ENCODE measurements at regions not wholly inside any gene's neighbourhood (a gene's known extent, or its start where the extent isn't known, plus 50 kb on each side); places are given as distances from the start of the nearest gene placed in this dataset.

DNA sequence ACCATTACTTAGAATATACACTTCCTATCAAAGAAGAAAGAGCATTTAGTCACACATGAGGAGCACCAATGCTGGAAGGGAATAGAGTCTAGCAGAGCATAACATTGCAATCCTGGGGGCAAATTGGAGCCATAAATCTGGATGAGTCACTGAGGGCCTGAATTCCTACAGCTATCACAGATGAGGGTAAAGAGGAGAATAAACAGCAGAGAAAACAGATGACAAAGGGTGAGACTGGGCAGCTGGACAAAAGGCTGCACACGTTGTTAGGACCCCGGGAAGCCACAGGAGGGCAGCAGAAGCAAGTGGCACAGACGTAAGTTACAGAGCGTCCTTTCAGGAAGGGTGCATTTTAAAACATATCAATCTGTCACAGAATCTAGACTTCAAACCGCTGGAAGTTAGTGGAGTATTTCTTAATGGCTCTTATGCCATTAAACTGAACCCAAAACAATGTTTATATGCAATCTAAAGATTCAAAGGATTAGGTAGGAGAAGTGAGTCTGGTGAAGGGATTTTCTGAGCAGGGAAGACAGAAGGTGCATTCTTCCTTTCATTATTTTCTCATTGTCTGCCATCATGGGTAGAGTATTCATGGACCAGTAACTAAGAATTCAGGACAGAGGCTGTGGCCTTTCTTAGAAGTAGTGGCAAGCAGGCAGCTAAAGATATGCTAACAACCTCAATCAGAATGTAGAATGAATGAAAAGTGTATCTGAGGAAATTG is 159.8 kb upstream of the DAAM1 start:
- no peaks in the 10 kb centered on the region for H3K36me3 ChIP-seq (replicated peaks in 1 of 2; ENCODE audit: control insufficient read depth in 1 of 2, insufficient read depth in 2 of 2, low read length in 1 of 2)
- peak overlapping the region; percentile 64; the same call in 1 of the 2 replicates for H2AFZ ChIP-seq (ENCODE audit: low read depth)
- peak overlapping the region; percentile 58 to 93; a peak in 3 of 4 replicates for H3K27ac ChIP-seq (ENCODE audit: low read depth in 2 of 2, low read length in 1 of 2)
- H3K4me3 ChIP-seq (ENCODE audit: low read depth in 2 of 2, low read length in 1 of 2) = peak overlapping the region in 1 of 2 experiments; percentile 8; a peak in 1 of 4 replicates
- no peaks in the 10 kb centered on the region for H3K27me3 ChIP-seq (ENCODE audit: insufficient read depth)
- peak; percentile 69 for DNase-seq
- WGBS (ENCODE audit: low lambda C conversion rate) = 0% methylated on average over 5 of the region's 5 CpGs
- ChIA-PET POLR2A (no interaction called here), CTCF (interaction anchor here (0.6 to 3.5 kb wide), 48 partner anchors 9 to 527 kb away, joined by 3 to 94 read pairs (median 4); partner anchors contain the start of gene DACT1)
- peak overlapping the region; percentile 53; the same call in 1 of the 2 replicates for H3K9ac ChIP-seq
- H3F3A ChIP-seq (replicated peaks; ENCODE audit: insufficient read depth) = peaks cover 7% of the 10 kb centered on the region
- no peaks in the 10 kb centered on the region for H3K9me2 ChIP-seq
- peak overlapping the region; percentile 54; the same call in 1 of the 2 replicates for H3K4me2 ChIP-seq
- H4K20me1 ChIP-seq (ENCODE audit: insufficient read depth) = no peaks in the 10 kb centered on the region
- no peaks in the 10 kb centered on the region for H3K79me2 ChIP-seq (ENCODE audit: insufficient read depth)
- no peaks in the 10 kb centered on the region for H3K9me3 ChIP-seq
- peaks cover 0 to 5% of the 10 kb centered on the region in 2 experiments; a peak in 2 of 4 replicates for H3K4me1 ChIP-seq (ENCODE audit: control insufficient read depth in 1 of 2, insufficient read depth in 2 of 2, low read depth in 1 of 2, low read length in 1 of 2)
- TF ChIP-seq TAF1 (IDR thresholded peaks at IDR 0.05; ENCODE audit: borderline replicate concordance, low read depth, low read length) (no peak), RCOR1 (IDR thresholded peaks at IDR 0.05; ENCODE audit: low read length) (peak; percentile 29; the same call in 1 of the 2 replicates), POLR2AphosphoS5 (IDR thresholded peaks at IDR 0.05; ENCODE audit: low read depth, low read length) (peak; percentile 77), GABPA (IDR thresholded peaks at IDR 0.05; ENCODE audit: low read depth) (no peak), TEAD4 (IDR thresholded peaks at IDR 0.05; ENCODE audit: borderline replicate concordance, insufficient read depth) (peak; percentile 87), SMC3 (IDR thresholded peaks at IDR 0.05; ENCODE audit: low read depth, low read length) (peak; percentile 96), NFIC (IDR thresholded peaks at IDR 0.05; ENCODE audit: borderline replicate concordance) (peak; percentile 77), GATA2 (CRISPR knock-in tag; IDR thresholded peaks at IDR 0.05) (no peak), SIN3A (IDR thresholded peaks at IDR 0.05; ENCODE audit: borderline replicate concordance, low read depth, low read length) (peak; percentile 59; the same call in 1 of the 2 replicates), CHD2 (IDR thresholded peaks at IDR 0.05; ENCODE audit: low read length, partially characterized antibody) (peak; percentile 8), FOXJ3 (CRISPR knock-in tag; IDR thresholded peaks at IDR 0.05) (no peak), FOSL2 (IDR thresholded peaks at IDR 0.05; ENCODE audit: borderline replicate concordance, low read depth) (peak; percentile 98), MEF2A (IDR thresholded peaks at IDR 0.05; ENCODE audit: borderline replicate concordance, low read depth) (no peak), RXRA (IDR thresholded peaks at IDR 0.05; ENCODE audit: borderline replicate concordance, low read depth) (peak; percentile 73; the same call in 1 of the 2 replicates), EP300 (IDR thresholded peaks at IDR 0.05; ENCODE audit: borderline replicate concordance in 1 of 2, low read depth in 1 of 2, low read length in 1 of 2) (peak in 1 of 2 experiments; percentile 93; a peak in 2 of 4 replicates), NRF1 (IDR thresholded peaks at IDR 0.05; ENCODE audit: low read depth, low read length) (no peak)
- TF ChIP-seq, protein P1, sequence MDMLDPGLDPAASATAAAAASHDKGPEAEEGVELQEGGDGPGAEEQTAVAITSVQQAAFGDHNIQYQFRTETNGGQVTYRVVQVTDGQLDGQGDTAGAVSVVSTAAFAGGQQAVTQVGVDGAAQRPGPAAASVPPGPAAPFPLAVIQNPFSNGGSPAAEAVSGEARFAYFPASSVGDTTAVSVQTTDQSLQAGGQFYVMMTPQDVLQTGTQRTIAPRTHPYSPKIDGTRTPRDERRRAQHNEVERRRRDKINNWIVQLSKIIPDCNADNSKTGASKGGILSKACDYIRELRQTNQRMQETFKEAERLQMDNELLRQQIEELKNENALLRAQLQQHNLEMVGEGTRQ (IDR thresholded peaks at IDR 0.05; ENCODE audit: borderline replicate concordance, low read depth, low read length) = no peak
- TF ChIP-seq, protein P2, sequence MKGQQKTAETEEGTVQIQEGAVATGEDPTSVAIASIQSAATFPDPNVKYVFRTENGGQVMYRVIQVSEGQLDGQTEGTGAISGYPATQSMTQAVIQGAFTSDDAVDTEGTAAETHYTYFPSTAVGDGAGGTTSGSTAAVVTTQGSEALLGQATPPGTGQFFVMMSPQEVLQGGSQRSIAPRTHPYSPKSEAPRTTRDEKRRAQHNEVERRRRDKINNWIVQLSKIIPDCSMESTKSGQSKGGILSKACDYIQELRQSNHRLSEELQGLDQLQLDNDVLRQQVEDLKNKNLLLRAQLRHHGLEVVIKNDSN (IDR thresholded peaks at IDR 0.05; ENCODE audit: borderline replicate concordance, low read depth) = no peak
- TF ChIP-seq, protein P3, sequence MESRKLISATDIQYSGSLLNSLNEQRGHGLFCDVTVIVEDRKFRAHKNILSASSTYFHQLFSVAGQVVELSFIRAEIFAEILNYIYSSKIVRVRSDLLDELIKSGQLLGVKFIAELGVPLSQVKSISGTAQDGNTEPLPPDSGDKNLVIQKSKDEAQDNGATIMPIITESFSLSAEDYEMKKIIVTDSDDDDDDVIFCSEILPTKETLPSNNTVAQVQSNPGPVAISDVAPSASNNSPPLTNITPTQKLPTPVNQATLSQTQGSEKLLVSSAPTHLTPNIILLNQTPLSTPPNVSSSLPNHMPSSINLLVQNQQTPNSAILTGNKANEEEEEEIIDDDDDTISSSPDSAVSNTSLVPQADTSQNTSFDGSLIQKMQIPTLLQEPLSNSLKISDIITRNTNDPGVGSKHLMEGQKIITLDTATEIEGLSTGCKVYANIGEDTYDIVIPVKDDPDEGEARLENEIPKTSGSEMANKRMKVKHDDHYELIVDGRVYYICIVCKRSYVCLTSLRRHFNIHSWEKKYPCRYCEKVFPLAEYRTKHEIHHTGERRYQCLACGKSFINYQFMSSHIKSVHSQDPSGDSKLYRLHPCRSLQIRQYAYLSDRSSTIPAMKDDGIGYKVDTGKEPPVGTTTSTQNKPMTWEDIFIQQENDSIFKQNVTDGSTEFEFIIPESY (IDR thresholded peaks at IDR 0.05; ENCODE audit: borderline replicate concordance, low read depth) = no peak
- TF ChIP-seq, protein P4, sequence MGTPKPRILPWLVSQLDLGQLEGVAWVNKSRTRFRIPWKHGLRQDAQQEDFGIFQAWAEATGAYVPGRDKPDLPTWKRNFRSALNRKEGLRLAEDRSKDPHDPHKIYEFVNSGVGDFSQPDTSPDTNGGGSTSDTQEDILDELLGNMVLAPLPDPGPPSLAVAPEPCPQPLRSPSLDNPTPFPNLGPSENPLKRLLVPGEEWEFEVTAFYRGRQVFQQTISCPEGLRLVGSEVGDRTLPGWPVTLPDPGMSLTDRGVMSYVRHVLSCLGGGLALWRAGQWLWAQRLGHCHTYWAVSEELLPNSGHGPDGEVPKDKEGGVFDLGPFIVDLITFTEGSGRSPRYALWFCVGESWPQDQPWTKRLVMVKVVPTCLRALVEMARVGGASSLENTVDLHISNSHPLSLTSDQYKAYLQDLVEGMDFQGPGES (IDR thresholded peaks at IDR 0.05; ENCODE audit: low read depth, low read length) = no peak
- TF ChIP-seq, protein P5, sequence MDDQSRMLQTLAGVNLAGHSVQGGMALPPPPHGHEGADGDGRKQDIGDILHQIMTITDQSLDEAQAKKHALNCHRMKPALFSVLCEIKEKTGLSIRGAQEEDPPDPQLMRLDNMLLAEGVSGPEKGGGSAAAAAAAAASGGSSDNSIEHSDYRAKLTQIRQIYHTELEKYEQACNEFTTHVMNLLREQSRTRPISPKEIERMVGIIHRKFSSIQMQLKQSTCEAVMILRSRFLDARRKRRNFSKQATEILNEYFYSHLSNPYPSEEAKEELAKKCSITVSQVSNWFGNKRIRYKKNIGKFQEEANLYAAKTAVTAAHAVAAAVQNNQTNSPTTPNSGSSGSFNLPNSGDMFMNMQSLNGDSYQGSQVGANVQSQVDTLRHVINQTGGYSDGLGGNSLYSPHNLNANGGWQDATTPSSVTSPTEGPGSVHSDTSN (IDR thresholded peaks at IDR 0.05) = peak; percentile 97
- TF ChIP-seq, protein P6, sequence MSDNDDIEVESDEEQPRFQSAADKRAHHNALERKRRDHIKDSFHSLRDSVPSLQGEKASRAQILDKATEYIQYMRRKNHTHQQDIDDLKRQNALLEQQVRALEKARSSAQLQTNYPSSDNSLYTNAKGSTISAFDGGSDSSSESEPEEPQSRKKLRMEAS (IDR thresholded peaks at IDR 0.05; ENCODE audit: low read depth) = peak; percentile 59; the same call in 1 of the 2 replicates
- TF ChIP-seq, protein P7, sequence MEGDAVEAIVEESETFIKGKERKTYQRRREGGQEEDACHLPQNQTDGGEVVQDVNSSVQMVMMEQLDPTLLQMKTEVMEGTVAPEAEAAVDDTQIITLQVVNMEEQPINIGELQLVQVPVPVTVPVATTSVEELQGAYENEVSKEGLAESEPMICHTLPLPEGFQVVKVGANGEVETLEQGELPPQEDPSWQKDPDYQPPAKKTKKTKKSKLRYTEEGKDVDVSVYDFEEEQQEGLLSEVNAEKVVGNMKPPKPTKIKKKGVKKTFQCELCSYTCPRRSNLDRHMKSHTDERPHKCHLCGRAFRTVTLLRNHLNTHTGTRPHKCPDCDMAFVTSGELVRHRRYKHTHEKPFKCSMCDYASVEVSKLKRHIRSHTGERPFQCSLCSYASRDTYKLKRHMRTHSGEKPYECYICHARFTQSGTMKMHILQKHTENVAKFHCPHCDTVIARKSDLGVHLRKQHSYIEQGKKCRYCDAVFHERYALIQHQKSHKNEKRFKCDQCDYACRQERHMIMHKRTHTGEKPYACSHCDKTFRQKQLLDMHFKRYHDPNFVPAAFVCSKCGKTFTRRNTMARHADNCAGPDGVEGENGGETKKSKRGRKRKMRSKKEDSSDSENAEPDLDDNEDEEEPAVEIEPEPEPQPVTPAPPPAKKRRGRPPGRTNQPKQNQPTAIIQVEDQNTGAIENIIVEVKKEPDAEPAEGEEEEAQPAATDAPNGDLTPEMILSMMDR (IDR thresholded peaks at IDR 0.05) = peak; percentile 95
